KMS-11 (cell line): ENCODE measurements at regions not wholly inside any gene's neighbourhood (a gene's known extent, or its start where the extent isn't known, plus 50 kb on each side); places are given as distances from the start of the nearest gene placed in this dataset.
"Not testable (repeated sequence)": the region's sequence is repeated elsewhere in the genome, so short reads cannot be mapped to it uniquely, and the experiment has no call there.

Source experiments
- H2AFZ ChIP-seq: fragments of 200-600 bp; sonication (generic); 2 replicates; pipeline ENCODE4 v1.6.1; 2016; ENCODE audit warnings: antibody characterized with exemption, mixed run types, low read depth
- H3K27ac ChIP-seq: fragments of 200-600 bp; sonication (generic); 2 replicates; pipeline ENCODE4 v1.6.1; 2016; ENCODE audit warnings: mild to moderate bottlenecking, mixed run types
- H3K27me3 ChIP-seq: fragments of 200-600 bp; sonication (generic); 2 replicates; pipeline ENCODE4 v1.6.1; 2017; ENCODE audit warnings: mild to moderate bottlenecking, low read depth, mixed run types, moderate library complexity; ENCODE audit not compliant: insufficient read depth
- H3K36me3 ChIP-seq: fragments of 200-600 bp; sonication (generic); 2 replicates; pipeline ENCODE4 v1.6.1; 2017; ENCODE audit warnings: mild to moderate bottlenecking, mixed run types; ENCODE audit not compliant: insufficient read depth
- H3K4me1 ChIP-seq: fragments of 200-600 bp; sonication (generic); 2 replicates; pipeline ENCODE4 v1.6.1; 2016; ENCODE audit warnings: mild to moderate bottlenecking, low read depth, mixed run types; ENCODE audit not compliant: poor library complexity, severe bottlenecking
- H3K4me2 ChIP-seq: fragments of 200-600 bp; sonication (generic); 2 replicates; pipeline ENCODE4 v1.7.0; 2016; ENCODE audit warnings: mild to moderate bottlenecking, mixed run types
- H3K4me3 ChIP-seq: fragments of 200-600 bp; sonication (generic); IDR thresholded peaks from 2 replicates; pipeline ENCODE4 v1.6.1; 2017; ENCODE audit warnings: low read depth, low read length, mixed read lengths; ENCODE audit not compliant: insufficient read depth
- H3K79me2 ChIP-seq: fragments of 200-600 bp; sonication (generic); 2 replicates; pipeline ENCODE4 v1.6.1; 2016; ENCODE audit warnings: low read depth, mixed run types; ENCODE audit not compliant: insufficient read depth
- H3K9ac ChIP-seq: fragments of 200-600 bp; sonication (generic); 2 replicates; pipeline ENCODE4 v1.6.1; 2016; ENCODE audit warnings: mild to moderate bottlenecking, mixed run types
- H4K20me1 ChIP-seq: fragments of 200-600 bp; sonication (generic); 2 replicates; pipeline ENCODE4 v1.6.1; 2016; ENCODE audit warnings: mild to moderate bottlenecking, mixed run types; ENCODE audit not compliant: insufficient read depth
- CTCF ChIP-seq: fragments of 200-600 bp; sonication (generic); conservative IDR thresholded peaks from 2 replicates; pipeline ENCODE4 v1.6.1; 2017; ENCODE audit warnings: low read depth, mild to moderate bottlenecking, antibody characterized with exemption, low read length, moderate library complexity, mixed read lengths

GRCh38 chr3:101134331-101134730, 141.1 kb upstream of the ABI3BP start:
- Histone ChIP-seq H3K36me3 (no peaks in the 10 kb centered on the region), H3K27me3 (peaks cover 9% of the 10 kb centered on the region; the same call in 1 of the 2 replicates)
- TF ChIP-seq CTCF = no peak

GRCh38 chr3:101133652-101134051, 140.4 kb upstream of the ABI3BP start:
- H3K27ac ChIP-seq = no peak overlapping the region

More at GRCh38 chr3:101134331-101134730, 141.1 kb upstream of the ABI3BP start:
- Histone ChIP-seq H4K20me1 (no peaks in the 10 kb centered on the region), H3K4me3 (no peak overlapping the region), H3K4me1 (peaks cover 31% of the 10 kb centered on the region), H3K4me2 (peak overlapping the region; percentile 50; the same call in 1 of the 2 replicates), H3K27ac (no peak overlapping the region), H2AFZ (no peak overlapping the region), H3K9ac (no peak overlapping the region), H3K79me2 (no peaks in the 10 kb centered on the region)

GRCh38 chr3:101133197-101133596, 140.0 kb upstream of the ABI3BP start:
- H3K4me1 ChIP-seq = peaks cover 31% of the 10 kb centered on the region
- not testable (repeated sequence) for H3K27ac ChIP-seq, H2AFZ ChIP-seq, H3K4me3 ChIP-seq, H3K27me3 ChIP-seq, H4K20me1 ChIP-seq, H3K36me3 ChIP-seq, H3K9ac ChIP-seq, H3K79me2 ChIP-seq
- H3K4me2 ChIP-seq = peak overlapping the region; percentile 50

More at GRCh38 chr3:101133652-101134051, 140.4 kb upstream of the ABI3BP start:
- Histone ChIP-seq H3K36me3 (no peaks in the 10 kb centered on the region), H3K79me2 (no peaks in the 10 kb centered on the region), H3K27me3 (peaks cover 9% of the 10 kb centered on the region; the same call in 1 of the 2 replicates), H3K4me1 (peaks cover 31% of the 10 kb centered on the region), H2AFZ (no peak overlapping the region), H3K4me3 (no peak overlapping the region), H4K20me1 (no peaks in the 10 kb centered on the region), H3K9ac (no peak overlapping the region), H3K4me2 (peak overlapping the region; percentile 50)
- TF ChIP-seq CTCF = no peak

- Histone ChIP-seq H3K27me3 (peaks cover 9% of the 10 kb centered on the region; the same call in 1 of the 2 replicates), H3K4me2 (no peak overlapping the region), H3K4me3 (no peak overlapping the region), H3K4me1 (peaks cover 31% of the 10 kb centered on the region), H4K20me1 (no peaks in the 10 kb centered on the region), H3K79me2 (no peaks in the 10 kb centered on the region), H3K9ac (no peak overlapping the region), H3K27ac (no peak overlapping the region), H3K36me3 (no peaks in the 10 kb centered on the region), H2AFZ (no peak overlapping the region)
- TF ChIP-seq CTCF = peak; percentile 33; the same call in 1 of the 2 replicates
Measured at GRCh38 chr3:101131767-101132166, 138.5 kb upstream of the ABI3BP start.

GRCh38 chr3:101128786-101129185, 135.6 kb upstream of the ABI3BP start:
- H3K4me1 ChIP-seq = peaks cover 14% of the 10 kb centered on the region
- H4K20me1 ChIP-seq = no peaks in the 10 kb centered on the region
- no peak overlapping the region for H3K4me2 ChIP-seq
- H3K27ac ChIP-seq = no peak overlapping the region
- H3K79me2 ChIP-seq = no peaks in the 10 kb centered on the region
- H3K4me3 ChIP-seq = no peak overlapping the region
- no peaks in the 10 kb centered on the region for H3K36me3 ChIP-seq
- no peaks in the 10 kb centered on the region; the same call in 1 of the 2 replicates for H3K27me3 ChIP-seq
- no peak for TF ChIP-seq CTCF
- H3K9ac ChIP-seq = no peak overlapping the region
- H2AFZ ChIP-seq = no peak overlapping the region
